NCI-H2227 (cell line): ENCODE measurements at regions not wholly inside any gene's neighbourhood (a gene's known extent, or its start where the extent isn't known, plus 50 kb on each side); places are given as distances from the start of the nearest gene placed in this dataset.
A peak's percentile ranks its signal among the peaks of the same experiment; 100 is the strongest.

Source experiments
- DNase-seq: peaks from one replicate; lab custom pipeline; 2025; ENCODE audit not compliant: unreplicated experiment; lab: John Stamatoyannopoulos, UW

DNA sequence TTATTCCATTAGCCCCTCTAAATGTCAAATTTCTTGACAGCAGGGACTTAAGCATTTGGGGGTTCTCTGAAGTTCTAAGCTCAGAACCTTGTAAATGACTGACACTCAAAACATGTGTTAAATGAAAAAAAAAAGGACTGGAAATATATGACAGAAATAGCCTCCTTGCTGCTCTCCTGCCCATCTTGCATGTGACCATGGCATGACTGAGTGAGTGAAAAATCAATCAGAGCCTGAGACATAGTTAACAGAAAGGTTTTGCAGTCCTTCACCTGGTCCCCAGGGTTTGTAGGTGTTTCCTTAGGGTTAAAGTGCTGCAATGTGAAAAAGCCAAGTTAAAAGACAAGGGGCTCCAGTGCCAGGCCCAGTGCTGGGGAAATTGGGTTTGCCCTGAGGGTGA lies 168.1 kb downstream of the ZBTB18 start:
- DNase-seq: no peak

GRCh38 chr1:244219802-244220201 lies 168.7 kb downstream of the ZBTB18 start:
- DNase-seq: no peak

DNA sequence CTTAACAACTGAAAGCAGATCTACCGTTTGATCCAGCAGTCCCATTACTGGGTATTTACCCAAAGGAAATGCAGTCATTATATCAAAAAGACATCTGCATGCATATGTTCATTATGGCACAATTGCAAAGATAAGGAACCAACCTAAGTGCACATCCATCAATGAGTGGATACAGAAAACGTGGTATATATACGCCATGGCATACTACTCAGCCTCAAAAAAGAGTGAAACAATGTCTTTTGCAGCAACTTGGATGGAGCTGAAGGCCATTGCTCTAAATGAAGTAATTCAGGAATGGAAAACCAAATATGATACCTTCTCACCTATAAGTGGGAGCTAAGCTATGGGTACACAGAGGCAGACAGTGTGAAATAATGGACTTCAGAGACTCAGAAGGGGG lies 169.3 kb downstream of the ZBTB18 start:
- DNase-seq: no peak

DNA sequence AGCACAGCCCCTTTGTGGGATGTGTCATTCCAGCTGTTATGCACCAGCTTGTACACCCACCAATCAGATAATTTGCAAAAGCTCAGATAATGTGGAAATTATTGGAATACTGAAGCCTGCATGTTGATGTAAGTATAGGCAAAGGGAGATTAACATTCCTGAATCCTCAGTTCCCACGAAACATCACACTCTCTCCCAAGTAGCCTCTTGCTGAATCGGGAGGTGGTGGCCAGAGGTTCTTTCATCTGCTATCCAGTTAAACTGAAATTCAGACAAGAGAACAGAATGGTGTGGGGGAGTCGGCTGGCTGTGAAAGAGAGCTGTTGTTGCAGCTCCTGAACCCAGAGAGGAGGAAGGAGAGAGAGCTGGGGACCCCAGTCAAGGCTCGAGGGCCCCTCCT lies 170.9 kb downstream of the ZBTB18 start:
- DNase-seq: no peak

- no peak for DNase-seq
Observed at GRCh38 chr1:244224487-244225430, 173.7 kb downstream of the ZBTB18 start.

DNA sequence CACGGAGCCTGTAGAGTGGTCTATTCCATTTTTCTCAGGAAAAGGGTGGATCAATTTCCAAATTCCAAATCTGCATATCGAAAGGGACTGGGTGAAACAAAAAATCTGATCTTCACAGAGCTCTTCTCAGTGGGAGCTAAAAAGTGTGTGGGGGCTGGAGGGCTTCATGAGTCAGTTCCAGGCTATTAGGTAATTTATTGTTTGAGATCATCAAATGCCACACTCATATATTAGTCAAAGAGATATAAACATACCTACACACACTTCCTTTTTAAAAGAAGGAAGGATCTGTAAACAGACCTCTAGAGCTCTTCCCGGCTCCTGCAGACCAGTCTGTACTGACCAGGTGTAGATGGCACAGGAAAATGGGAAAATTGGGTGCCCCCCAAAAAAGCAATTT lies 175.4 kb downstream of the ZBTB18 start:
- DNase-seq: no peak

GRCh38 chr1:244230470-244230869 lies 179.4 kb downstream of the ZBTB18 start:
- no peak for DNase-seq

- DNase-seq: no peak
Observed at GRCh38 chr1:244231193-244231571, 180.1 kb downstream of the ZBTB18 start.

DNA sequence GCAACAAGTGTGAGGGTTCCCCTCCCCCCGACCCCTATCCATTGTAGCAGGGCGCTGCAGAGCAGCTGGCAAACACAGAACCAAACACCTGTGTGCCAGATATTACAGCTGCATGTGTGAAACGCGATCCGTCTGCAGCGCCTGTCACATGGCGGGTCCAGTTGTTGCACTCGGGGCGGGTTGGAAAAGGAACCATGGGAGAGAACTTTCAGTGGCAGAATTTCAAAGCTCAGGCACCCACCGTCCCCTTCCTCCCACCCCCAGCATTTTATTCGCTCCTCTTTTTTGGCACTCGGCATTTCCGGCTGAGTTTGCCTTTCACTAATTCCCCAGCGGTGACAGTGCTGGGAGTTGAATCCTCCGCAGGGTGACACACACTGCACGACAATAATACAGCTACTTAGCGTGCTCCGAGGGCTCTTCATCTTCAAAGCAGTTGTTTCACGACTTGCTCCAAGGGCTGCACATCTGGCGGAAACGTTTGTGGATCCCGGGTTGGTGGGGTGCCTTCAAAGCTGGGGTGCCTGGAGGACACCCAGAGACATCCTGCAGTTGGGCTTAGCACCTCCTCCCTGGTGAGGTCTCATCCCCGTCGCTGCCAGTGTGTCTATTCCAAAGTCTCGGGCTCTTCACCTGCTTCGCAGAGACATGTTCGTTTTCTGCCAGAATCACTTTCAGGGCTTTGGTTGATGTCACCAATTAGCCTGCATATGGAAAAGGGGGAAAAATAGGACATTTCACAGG lies 180.7 kb downstream of the ZBTB18 start:
- peak; percentile 31 for DNase-seq

- DNase-seq: no peak
Observed at GRCh38 chr1:244234009-244234643, 183.0 kb downstream of the ZBTB18 start.

- DNase-seq: no peak
Observed at GRCh38 chr1:244235157-244235556, 184.1 kb downstream of the ZBTB18 start.

DNA sequence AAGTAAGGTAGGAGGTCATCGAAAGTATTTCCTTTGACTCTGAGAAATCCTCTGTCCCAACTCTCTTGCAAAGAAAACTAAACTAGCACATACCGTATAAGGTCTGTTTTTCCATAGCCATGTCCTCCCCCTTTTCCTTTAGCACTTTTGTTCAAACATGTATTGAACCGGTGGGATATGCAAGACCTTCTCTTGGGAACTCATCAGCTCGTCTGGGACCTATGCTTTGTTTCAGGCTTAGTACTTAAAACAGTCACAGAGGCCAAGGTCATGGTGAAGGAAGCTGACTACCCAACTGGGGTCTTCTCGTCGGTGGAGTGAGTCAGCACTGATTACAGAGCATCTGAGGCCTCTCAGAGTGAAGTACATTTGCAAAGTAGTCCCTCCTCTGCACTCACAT lies 185.0 kb downstream of the ZBTB18 start:
- DNase-seq: no peak

DNA sequence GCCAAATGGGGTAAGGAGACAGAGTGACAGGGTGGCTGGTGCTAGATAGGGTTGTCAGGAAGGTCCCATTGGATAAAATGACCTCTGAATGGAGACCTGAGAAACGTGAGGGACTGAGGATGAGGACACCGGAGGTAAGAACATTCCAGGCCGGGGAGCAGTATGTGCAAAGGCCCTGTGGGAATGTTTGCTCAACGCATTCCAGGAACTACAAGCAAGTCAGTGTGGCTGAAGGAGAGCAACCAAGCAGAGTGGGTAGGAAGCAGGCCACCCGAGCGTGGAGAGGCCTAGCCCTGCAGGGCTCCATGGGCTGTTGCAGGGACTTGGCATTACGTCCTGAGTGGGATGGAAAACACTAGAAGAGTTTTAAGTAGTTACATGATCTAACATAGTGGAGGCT lies 185.6 kb downstream of the ZBTB18 start:
- DNase-seq: no peak

DNA sequence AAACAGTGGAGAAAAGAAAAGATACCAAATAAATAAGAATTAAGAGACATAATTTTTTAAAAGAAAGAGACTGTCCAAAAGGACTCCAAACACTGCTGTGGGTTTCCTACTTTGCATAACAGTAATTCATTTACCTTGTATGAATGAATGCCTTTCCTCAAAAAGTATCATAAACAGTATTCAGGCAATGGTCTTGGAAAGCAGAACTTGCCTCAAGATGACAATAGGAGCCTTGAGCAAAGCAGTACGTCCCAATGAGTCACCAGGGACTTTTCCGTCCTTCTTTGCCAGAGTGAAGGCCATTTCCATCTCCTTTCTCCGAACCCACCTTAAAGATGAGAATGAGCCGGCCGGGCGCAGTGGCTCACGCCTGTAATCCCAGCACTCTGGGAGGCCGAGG lies 186.4 kb downstream of the ZBTB18 start:
- DNase-seq: no peak

- DNase-seq: no peak
Observed at GRCh38 chr1:244239261-244239770, 188.2 kb downstream of the ZBTB18 start.

DNA sequence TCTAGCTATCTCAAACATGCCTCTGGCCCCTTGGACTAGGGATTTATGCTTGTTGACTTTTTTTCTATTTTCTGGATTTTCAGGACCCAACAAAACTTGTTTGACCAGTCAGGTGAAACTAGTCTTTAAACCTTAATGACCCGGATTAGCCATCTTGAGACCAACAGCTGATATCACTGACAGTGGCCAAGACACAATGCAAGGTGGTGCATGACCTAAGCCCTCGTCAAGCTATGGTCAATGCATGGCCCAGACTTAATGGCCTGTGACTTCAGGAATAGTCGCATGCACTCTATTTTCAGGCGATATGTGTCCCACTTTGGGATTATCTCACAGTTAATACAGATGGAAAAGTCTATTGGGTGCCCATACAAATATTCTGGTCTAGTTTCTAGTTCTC lies 190.4 kb downstream of the ZBTB18 start:
- DNase-seq: no peak

- no peak for DNase-seq
Observed at GRCh38 chr1:244242446-244242845, 191.4 kb downstream of the ZBTB18 start.

DNA sequence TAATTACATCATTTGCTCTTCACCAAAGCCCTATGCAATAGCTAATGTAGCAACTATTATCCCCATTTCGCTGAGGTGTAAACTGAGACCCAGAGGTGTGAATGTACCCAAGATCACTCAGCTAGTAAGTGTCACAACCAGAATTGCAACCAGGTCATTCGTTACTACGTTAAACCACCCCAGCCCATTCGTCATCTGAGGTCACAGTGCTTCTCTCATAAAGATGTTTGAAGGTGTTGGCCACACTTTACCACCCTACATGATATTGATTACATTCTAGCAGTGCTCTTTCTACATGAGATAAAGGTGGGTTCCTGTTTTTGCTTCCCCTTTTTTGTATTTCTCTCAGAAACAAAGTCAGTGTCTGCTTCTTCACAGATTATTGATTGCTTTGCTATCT lies 195.3 kb downstream of the ZBTB18 start:
- no peak for DNase-seq

- DNase-seq: no peak
Observed at GRCh38 chr1:244248426-244248825, 197.3 kb downstream of the ZBTB18 start.

- no peak for DNase-seq
Observed at GRCh38 chr1:244252211-244252610, 199.5 kb downstream of the ADSS2 start.

DNA sequence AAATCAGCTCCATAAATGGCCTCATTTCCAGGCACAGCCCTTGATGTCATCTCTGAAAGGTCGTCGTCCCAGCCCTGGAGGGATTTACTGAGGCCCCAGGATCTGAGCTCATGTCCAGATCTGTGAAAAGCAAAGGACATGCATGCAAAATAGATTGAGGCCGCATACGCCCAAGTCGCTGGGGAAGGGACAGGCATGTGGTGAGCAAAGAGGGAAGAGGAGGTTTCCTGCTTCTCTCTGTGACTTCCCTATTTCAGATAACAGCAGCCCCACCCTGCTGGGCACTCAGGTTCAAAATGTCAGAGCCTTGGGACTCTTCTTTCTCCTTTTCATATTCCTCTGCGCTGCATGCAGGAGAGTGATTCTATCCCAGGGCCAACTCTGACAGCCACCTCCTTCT lies 197.2 kb downstream of the ADSS2 start:
- no peak for DNase-seq
